Neural progenitor cell (in vitro differentiated cells): ENCODE measurements at regions not wholly inside any gene's neighbourhood (a gene's known extent, or its start where the extent isn't known, plus 50 kb on each side); places are given as distances from the start of the nearest gene placed in this dataset.

Experiments used
- DNase-seq: peaks from one replicate; pipeline ENCODE4 v3.0.0-alpha.2; 2016; ENCODE audit warnings: low spot score
- H2AFZ ChIP-seq: fragments of 200-600 bp; sonication (generic); replicated peaks from 2 replicates; pipeline ENCODE4 v1.6.1; 2016; ENCODE audit warnings: antibody characterized with exemption
- H3F3A ChIP-seq: fragments of 200-600 bp; sonication (generic); 2 replicates; pipeline ENCODE4 v1.6.1; 2016; ENCODE audit warnings: antibody characterized with exemption, low read depth
- H3K27ac ChIP-seq: fragments of 200-600 bp; sonication (generic); 2 replicates; pipeline ENCODE4 v1.5.1; 2016; ENCODE audit warnings: mild to moderate bottlenecking
- H3K27me3 ChIP-seq: fragments of 200-600 bp; sonication (generic); 2 replicates; pipeline ENCODE4 v1.6.1; 2016; ENCODE audit warnings: mild to moderate bottlenecking, moderate library complexity
- H3K36me3 ChIP-seq: fragments of 200-600 bp; sonication (generic); 2 replicates; pipeline ENCODE4 v1.5.1; 2016
- H3K4me1 ChIP-seq: fragments of 200-600 bp; sonication (generic); 2 replicates; pipeline ENCODE4 v1.6.1; 2016; ENCODE audit warnings: mixed run types
- H3K4me2 ChIP-seq: fragments of 200-600 bp; sonication (generic); 2 replicates; pipeline ENCODE4 v1.6.1; 2016
- H3K4me3 ChIP-seq: fragments of 200-600 bp; sonication (generic); 2 replicates; pipeline ENCODE4 v1.5.1; 2016
- H3K79me2 ChIP-seq: fragments of 200-600 bp; sonication (generic); 2 replicates; pipeline ENCODE4 v1.6.1; 2016; ENCODE audit warnings: low read depth
- H3K9ac ChIP-seq: fragments of 200-600 bp; sonication (generic); 2 replicates; pipeline ENCODE4 v1.6.1; 2016
- H3K9me3 ChIP-seq: fragments of 200-600 bp; sonication (generic); 2 replicates; pipeline ENCODE4 v1.5.1; 2016; ENCODE audit warnings: low read depth
- H4K20me1 ChIP-seq: fragments of 200-600 bp; sonication (generic); 2 replicates; pipeline ENCODE4 v1.6.1; 2016; ENCODE audit warnings: low read depth
- H3K27ac Mint-ChIP-seq: 3 replicates; pipeline ENCODE4 v1.8.0; 2021; ENCODE audit warnings: mixed read lengths
- H3K27me3 Mint-ChIP-seq: 2 replicates; pipeline ENCODE4 v1.8.0; 2022; ENCODE audit warnings: low read depth, mild to moderate bottlenecking, inconsistent platforms, moderate library complexity, mixed read lengths; ENCODE audit not compliant: insufficient read depth
- H3K36me3 Mint-ChIP-seq: 3 replicates; pipeline ENCODE4 v1.8.0; 2021; ENCODE audit warnings: mixed read lengths
- H3K4me1 Mint-ChIP-seq: 3 replicates; pipeline ENCODE4 v1.8.0; 2021; ENCODE audit warnings: mixed read lengths
- H3K4me3 Mint-ChIP-seq: 3 replicates; pipeline ENCODE4 v1.8.0; 2021; ENCODE audit warnings: mild to moderate bottlenecking, moderate library complexity, mixed read lengths
- H3K9me3 Mint-ChIP-seq: 3 replicates; pipeline ENCODE4 v1.8.0; 2020; ENCODE audit warnings: mixed read lengths
- EZH2 ChIP-seq: fragments of 200-600 bp; sonication (generic); IDR thresholded peaks from 2 replicates; pipeline ENCODE4 v1.6.1; 2017; ENCODE audit warnings: antibody characterized with exemption, mild to moderate bottlenecking, moderate library complexity
- EZH2phosphoT487 ChIP-seq: fragments of 200-600 bp; sonication (generic); IDR thresholded peaks from 2 replicates; pipeline ENCODE4 v1.6.1; 2017; ENCODE audit warnings: antibody characterized with exemption
- TF ChIP-seq, protein P1 (sequence below): fragments of 200-600 bp; sonication (generic); IDR thresholded peaks from 2 replicates; pipeline ENCODE4 v1.5.1; 2017; ENCODE audit warnings: antibody characterized with exemption, mild to moderate bottlenecking

DNA sequence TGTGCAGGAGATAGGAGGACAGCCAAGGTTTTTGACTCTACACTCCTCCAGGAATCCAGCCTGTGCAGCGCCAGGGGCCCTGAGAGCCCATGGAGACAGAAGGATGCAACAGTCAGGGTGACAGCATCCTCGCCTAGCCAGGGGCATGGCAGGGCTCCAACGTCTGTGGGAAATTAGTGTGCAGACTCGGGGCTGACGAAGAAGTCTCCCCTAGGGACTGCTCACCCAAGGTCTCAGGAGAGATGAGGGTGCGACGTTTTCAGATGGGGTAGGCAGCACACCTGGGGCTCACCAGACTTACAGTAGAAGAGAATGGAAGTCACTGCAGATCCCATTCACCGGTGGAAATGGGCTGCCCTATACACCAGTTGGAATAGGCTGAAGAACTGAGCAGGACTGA is 241.7 kb downstream of the SETD4 start:
- H3K27me3 ChIP-seq: no peaks in the 10 kb centered on the region
- no peaks in the 10 kb centered on the region for H3F3A ChIP-seq
- Mint-ChIP-seq H3K4me3 (no peak overlapping the region), H3K27ac (no peak overlapping the region), H3K27me3 (no peaks in the 10 kb centered on the region), H3K36me3 (no peaks in the 10 kb centered on the region), H3K9me3 (no peaks in the 10 kb centered on the region), H3K4me1 (no peaks in the 10 kb centered on the region)
- no peaks in the 10 kb centered on the region for H3K9me3 ChIP-seq
- no peaks in the 10 kb centered on the region for H3K79me2 ChIP-seq
- no peak overlapping the region for H3K4me2 ChIP-seq
- TF ChIP-seq EZH2 (no peak), EZH2phosphoT487 (no peak)
- TF ChIP-seq, protein P1, sequence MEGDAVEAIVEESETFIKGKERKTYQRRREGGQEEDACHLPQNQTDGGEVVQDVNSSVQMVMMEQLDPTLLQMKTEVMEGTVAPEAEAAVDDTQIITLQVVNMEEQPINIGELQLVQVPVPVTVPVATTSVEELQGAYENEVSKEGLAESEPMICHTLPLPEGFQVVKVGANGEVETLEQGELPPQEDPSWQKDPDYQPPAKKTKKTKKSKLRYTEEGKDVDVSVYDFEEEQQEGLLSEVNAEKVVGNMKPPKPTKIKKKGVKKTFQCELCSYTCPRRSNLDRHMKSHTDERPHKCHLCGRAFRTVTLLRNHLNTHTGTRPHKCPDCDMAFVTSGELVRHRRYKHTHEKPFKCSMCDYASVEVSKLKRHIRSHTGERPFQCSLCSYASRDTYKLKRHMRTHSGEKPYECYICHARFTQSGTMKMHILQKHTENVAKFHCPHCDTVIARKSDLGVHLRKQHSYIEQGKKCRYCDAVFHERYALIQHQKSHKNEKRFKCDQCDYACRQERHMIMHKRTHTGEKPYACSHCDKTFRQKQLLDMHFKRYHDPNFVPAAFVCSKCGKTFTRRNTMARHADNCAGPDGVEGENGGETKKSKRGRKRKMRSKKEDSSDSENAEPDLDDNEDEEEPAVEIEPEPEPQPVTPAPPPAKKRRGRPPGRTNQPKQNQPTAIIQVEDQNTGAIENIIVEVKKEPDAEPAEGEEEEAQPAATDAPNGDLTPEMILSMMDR: no peak
- H3K36me3 ChIP-seq: no peaks in the 10 kb centered on the region
- H3K4me1 ChIP-seq: no peaks in the 10 kb centered on the region
- H3K4me3 ChIP-seq: no peak overlapping the region
- H3K9ac ChIP-seq: no peak overlapping the region
- no peaks in the 10 kb centered on the region for H4K20me1 ChIP-seq
- DNase-seq: no peak
- H2AFZ ChIP-seq: no peak overlapping the region
- no peak overlapping the region for H3K27ac ChIP-seq

DNA sequence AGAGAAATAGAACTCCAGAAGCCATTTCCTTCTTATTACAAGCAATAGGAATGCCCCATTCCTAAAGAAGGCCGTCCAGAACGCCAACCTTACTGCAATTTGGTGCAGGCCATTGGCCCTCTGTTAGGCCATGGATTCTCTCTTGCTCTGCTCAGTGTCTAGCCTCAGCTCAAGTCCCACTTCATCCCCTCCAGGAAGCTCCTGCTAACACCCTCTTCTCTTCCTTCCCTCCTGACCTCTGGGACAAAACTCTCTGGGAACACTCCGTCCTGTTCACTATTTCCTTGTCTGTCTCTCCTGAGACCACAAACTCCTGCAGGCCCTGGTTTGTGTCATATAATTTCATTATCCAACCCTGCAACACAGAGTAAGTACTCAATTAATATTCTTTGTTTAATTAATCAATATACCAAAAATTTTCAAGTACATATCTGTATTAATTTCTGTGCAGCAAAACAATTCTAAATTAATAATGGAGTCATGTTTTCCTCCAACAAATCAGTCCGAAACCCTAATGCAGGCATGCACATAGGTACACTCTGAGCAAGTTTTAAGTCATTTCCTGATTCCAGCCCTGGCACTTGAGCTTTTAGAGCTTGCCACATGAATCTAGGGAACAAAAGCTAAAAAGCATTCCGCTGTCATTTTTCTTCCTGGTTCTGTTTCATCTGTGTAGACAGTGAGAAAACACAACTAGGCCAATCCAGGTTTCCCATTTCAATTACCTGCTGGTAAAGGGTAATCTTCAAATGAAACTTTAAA is 245.3 kb downstream of the SETD4 start:
- Histone ChIP-seq H3K9ac (no peak overlapping the region), H3K27me3 (no peaks in the 10 kb centered on the region), H3K9me3 (no peaks in the 10 kb centered on the region), H3F3A (no peaks in the 10 kb centered on the region), H3K27ac (no peak overlapping the region), H3K4me1 (no peaks in the 10 kb centered on the region), H2AFZ (no peak overlapping the region), H3K36me3 (no peaks in the 10 kb centered on the region), H3K4me3 (no peak overlapping the region), H3K4me2 (no peak overlapping the region), H3K79me2 (no peaks in the 10 kb centered on the region), H4K20me1 (no peaks in the 10 kb centered on the region)
- H3K4me1 Mint-ChIP-seq: peaks cover 7% of the 10 kb centered on the region
- no peaks in the 10 kb centered on the region for H3K36me3 Mint-ChIP-seq
- H3K4me3 Mint-ChIP-seq: no peak overlapping the region
- H3K27ac Mint-ChIP-seq: no peak overlapping the region
- TF ChIP-seq, protein P1: no peak
- TF ChIP-seq EZH2: no peak
- no peak for TF ChIP-seq EZH2phosphoT487
- H3K27me3 Mint-ChIP-seq: peaks cover 2% of the 10 kb centered on the region
- no peak for DNase-seq
- H3K9me3 Mint-ChIP-seq: peaks cover 5% of the 10 kb centered on the region

DNA sequence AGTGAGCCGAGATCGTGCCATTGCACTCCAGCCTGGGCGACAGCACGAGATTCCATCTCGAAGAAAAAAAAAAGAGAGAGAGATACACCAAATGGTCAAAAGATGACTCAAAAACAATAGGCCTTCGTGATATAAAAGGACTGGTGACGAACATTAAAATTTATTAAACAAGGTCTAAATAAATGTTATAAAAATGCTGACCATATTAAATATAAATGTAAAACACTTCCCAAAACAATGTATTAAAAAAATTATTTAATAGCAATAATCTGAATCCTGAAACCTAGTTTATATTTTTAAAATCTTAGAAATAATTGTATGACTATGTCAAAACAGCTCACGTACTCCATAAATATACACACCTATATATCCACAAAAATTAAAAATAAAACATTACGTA is 247.6 kb downstream of the SETD4 start:
- no peak overlapping the region for H2AFZ ChIP-seq
- Mint-ChIP-seq H3K9me3 (peaks cover 5% of the 10 kb centered on the region), H3K36me3 (no peaks in the 10 kb centered on the region), H3K4me3 (no peak overlapping the region), H3K4me1 (peaks cover 14% of the 10 kb centered on the region), H3K27ac (no peak overlapping the region), H3K27me3 (peaks cover 2% of the 10 kb centered on the region)
- no peaks in the 10 kb centered on the region for H4K20me1 ChIP-seq
- no peak overlapping the region for H3K4me3 ChIP-seq
- H3K79me2 ChIP-seq: no peaks in the 10 kb centered on the region
- no peak overlapping the region for H3K9ac ChIP-seq
- H3K36me3 ChIP-seq: no peaks in the 10 kb centered on the region
- DNase-seq: no peak
- no peak overlapping the region for H3K4me2 ChIP-seq
- H3K9me3 ChIP-seq: no peaks in the 10 kb centered on the region
- H3K27ac ChIP-seq: no peak overlapping the region
- TF ChIP-seq EZH2: no peak
- no peak for TF ChIP-seq EZH2phosphoT487
- no peaks in the 10 kb centered on the region for H3K4me1 ChIP-seq
- no peaks in the 10 kb centered on the region for H3K27me3 ChIP-seq
- no peaks in the 10 kb centered on the region for H3F3A ChIP-seq

DNA sequence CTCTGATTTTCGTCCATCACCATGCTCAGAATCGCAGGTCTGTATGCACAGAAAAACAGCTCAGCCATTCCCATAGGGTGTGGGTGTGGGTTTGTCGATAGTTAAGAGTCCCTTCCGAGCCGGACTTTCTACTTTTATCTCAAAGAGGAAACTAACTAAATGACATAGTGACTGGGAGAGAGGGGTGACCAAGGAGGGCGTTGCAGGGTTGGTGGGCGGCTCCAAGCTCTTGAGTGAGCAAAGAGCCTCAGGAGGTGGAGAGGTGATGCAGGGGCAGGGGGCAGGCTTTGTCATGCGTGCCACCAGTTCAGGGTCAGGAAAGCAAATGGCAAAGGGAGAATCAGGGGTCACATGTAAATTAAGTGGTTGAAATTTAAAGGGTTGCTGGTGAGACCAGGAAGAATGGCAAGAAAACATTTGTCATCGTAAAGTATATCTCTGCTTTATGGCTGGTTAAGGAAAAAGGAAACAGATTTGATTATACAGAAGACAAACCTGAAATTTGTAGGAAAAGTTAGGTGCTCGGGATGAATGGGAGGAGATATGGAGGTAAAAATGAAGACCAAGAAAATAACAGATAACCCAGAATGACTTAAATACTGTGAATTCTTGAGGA is 249.0 kb downstream of the SETD4 start:
- no peak overlapping the region for H2AFZ ChIP-seq
- H3K27ac Mint-ChIP-seq: no peak overlapping the region

More for the DNA sequence above, 249.0 kb downstream of the SETD4 start:
- peaks cover 5% of the 10 kb centered on the region for H3K9me3 Mint-ChIP-seq
- H3K9ac ChIP-seq: no peak overlapping the region
- no peak overlapping the region for H3K4me3 ChIP-seq
- H3K4me1 Mint-ChIP-seq: peaks cover 14% of the 10 kb centered on the region
- no peaks in the 10 kb centered on the region for H3K36me3 Mint-ChIP-seq
- H3K79me2 ChIP-seq: no peaks in the 10 kb centered on the region
- no peak for DNase-seq
- no peaks in the 10 kb centered on the region for H3K4me1 ChIP-seq
- H3K9me3 ChIP-seq: no peaks in the 10 kb centered on the region
- H3K27ac ChIP-seq: no peak overlapping the region
- no peaks in the 10 kb centered on the region for H3K36me3 ChIP-seq
- no peak overlapping the region for H3K4me3 Mint-ChIP-seq
- H3K27me3 Mint-ChIP-seq: peaks cover 2% of the 10 kb centered on the region
- H3F3A ChIP-seq: no peaks in the 10 kb centered on the region
- TF ChIP-seq EZH2: no peak
- no peak for TF ChIP-seq EZH2phosphoT487
- TF ChIP-seq, protein P1: no peak
- no peaks in the 10 kb centered on the region for H4K20me1 ChIP-seq
- H3K27me3 ChIP-seq: no peaks in the 10 kb centered on the region
- no peak overlapping the region for H3K4me2 ChIP-seq
